ENCODE measurements at regions not wholly inside any gene's neighbourhood (a gene's known extent, or its start where the extent isn't known, plus 50 kb on each side); places are given as distances from the start of the nearest gene placed in this dataset.

GRCh38 chr3:181075098-181075497 is 85.6 kb upstream of the DNAJC19 start:
- TF ChIP-seq CEBPB (IDR thresholded peaks at IDR 0.05) (no peak), YY1 (IDR thresholded peaks at IDR 0.05; ENCODE audit: low read depth) (no peak), TEAD4 (IDR thresholded peaks at IDR 0.05) (no peak), EGR1 (IDR thresholded peaks at IDR 0.05) (no peak), EP300 (IDR thresholded peaks at IDR 0.05; ENCODE audit: borderline replicate concordance) (no peak), CREB1 (IDR thresholded peaks at IDR 0.05; ENCODE audit: low read depth) (no peak), FOXM1 (IDR thresholded peaks at IDR 0.05; ENCODE audit: borderline replicate concordance, low read depth) (no peak), REST (IDR thresholded peaks at IDR 0.05; ENCODE audit: low read depth) (no peak), RAD21 (IDR thresholded peaks at IDR 0.05; ENCODE audit: low read depth) (no peak), TAF1 (IDR thresholded peaks at IDR 0.05; ENCODE audit: low read depth) (no peak)
- TF ChIP-seq, protein P1, sequence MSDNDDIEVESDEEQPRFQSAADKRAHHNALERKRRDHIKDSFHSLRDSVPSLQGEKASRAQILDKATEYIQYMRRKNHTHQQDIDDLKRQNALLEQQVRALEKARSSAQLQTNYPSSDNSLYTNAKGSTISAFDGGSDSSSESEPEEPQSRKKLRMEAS (IDR thresholded peaks at IDR 0.05) = no peak
- TF ChIP-seq, protein P2, sequence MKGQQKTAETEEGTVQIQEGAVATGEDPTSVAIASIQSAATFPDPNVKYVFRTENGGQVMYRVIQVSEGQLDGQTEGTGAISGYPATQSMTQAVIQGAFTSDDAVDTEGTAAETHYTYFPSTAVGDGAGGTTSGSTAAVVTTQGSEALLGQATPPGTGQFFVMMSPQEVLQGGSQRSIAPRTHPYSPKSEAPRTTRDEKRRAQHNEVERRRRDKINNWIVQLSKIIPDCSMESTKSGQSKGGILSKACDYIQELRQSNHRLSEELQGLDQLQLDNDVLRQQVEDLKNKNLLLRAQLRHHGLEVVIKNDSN (IDR thresholded peaks at IDR 0.05) = no peak
